Lung (tissue), 11 donors: ENCODE measurements at regions not wholly inside any gene's neighbourhood (a gene's known extent, or its start where the extent isn't known, plus 50 kb on each side); places are given as distances from the start of the nearest gene placed in this dataset.

ENCODE experiments used
- ATAC-seq: fragments of 200-7000 bp; cut with Tn5 transposase; one replicate; pipeline ENCODE4 v1.9.1; 2020; ENCODE audit warnings: moderate number of reproducible peaks; ENCODE audit not compliant: insufficient read depth, low FRiP score
- DNase-seq, 3 donors: peaks; one replicate each; pipeline ENCODE4 v3.0.0-alpha.2; 2013 to 2017
- H3K27ac ChIP-seq, 2 donors: one replicate each; pipeline ENCODE4 v1.5.1; 2013; ENCODE audit warnings: mild to moderate bottlenecking in 2 of 2, moderate library complexity in 2 of 2, control low read depth in 1 of 2, inconsistent platforms in 1 of 2, low read depth in 1 of 2, low read length in 1 of 2
- H3K27me3 ChIP-seq, 3 donors: one replicate each; pipeline ENCODE4 v1.5.1; 2013; ENCODE audit warnings: low read length in 2 of 3; ENCODE audit not compliant: control insufficient read depth in 3 of 3, insufficient read depth in 3 of 3
- H3K36me3 ChIP-seq, 4 donors: one replicate each; pipeline ENCODE4 v1.5.1; 2013; ENCODE audit warnings: low read length in 4 of 4, mild to moderate bottlenecking in 1 of 4, moderate library complexity in 1 of 4; ENCODE audit not compliant: control insufficient read depth in 4 of 4, insufficient read depth in 4 of 4
- H3K4me1 ChIP-seq, 5 donors: one replicate each; pipeline ENCODE4 v1.5.1; 2013; ENCODE audit warnings: low read length in 5 of 5, mild to moderate bottlenecking in 2 of 5, moderate library complexity in 1 of 5; ENCODE audit not compliant: control insufficient read depth in 5 of 5, insufficient read depth in 5 of 5
- H3K4me3 ChIP-seq: one replicate; pipeline ENCODE4 v1.5.1; 2013; ENCODE audit warnings: mild to moderate bottlenecking, control low read depth, moderate library complexity
- H3K9ac ChIP-seq, 2 donors: one replicate each; pipeline ENCODE4 v1.5.1; 2013; ENCODE audit warnings: low read length in 2 of 2, control low read depth in 1 of 2; ENCODE audit not compliant: insufficient read depth in 1 of 2
- H3K9me3 ChIP-seq, 4 donors: one replicate each; pipeline ENCODE4 v1.5.1; 2013; ENCODE audit warnings: low read length in 3 of 4, mild to moderate bottlenecking in 1 of 4, moderate library complexity in 1 of 4; ENCODE audit not compliant: control insufficient read depth in 4 of 4, insufficient read depth in 3 of 4
- CTCF ChIP-seq: IDR thresholded peaks from 2 replicates; pipeline ENCODE4 v1.5.1; 2012; ENCODE audit warnings: mild to moderate bottlenecking; ENCODE audit errors: control extremely low read depth, extremely low read depth
- WGBS, 2 donors: extraction: QIAGEN DNeasy Blood & Tissue Kit; methylation state at CpG; one replicate each; pipeline ENCODE4 v1.1.7; 2013; 5-methylcytosine and 5-hydroxymethylcytosine counted together
- donor health status: control.
- donor health status: control.
- donor health status: Bipolar disorder and iron deficiency.
- donor health status: healthy.
- donor health status: DM: yes; HTN: yes; CAD: no.

GRCh38 chr2:65553504-65554074 is 121.2 kb upstream of the SPRED2 start:
- WGBS, 2 donors: 68 to 76% methylated on average over 10 of the region's 10 CpGs
- ATAC-seq (no peak), DNase-seq (no peak)
- Histone ChIP-seq H3K9me3 (no peaks in the 10 kb centered on the region), H3K4me1 (peaks cover 0 to 2% (median 0%) of the 10 kb centered on the region in 5 donors), H3K27me3 (no peaks in the 10 kb centered on the region), H3K36me3 (no peaks in the 10 kb centered on the region), H3K27ac (no peak overlapping the region), H3K4me3 (no peak overlapping the region), H3K9ac (no peak overlapping the region)
- no peak for TF ChIP-seq CTCF

GRCh38 chr2:65551528-65551927 is 119.1 kb upstream of the SPRED2 start:
- no peak for TF ChIP-seq CTCF
- Histone ChIP-seq H3K27me3 (no peaks in the 10 kb centered on the region), H3K4me1 (peaks cover 0 to 2% (median 0%) of the 10 kb centered on the region in 5 donors), H3K4me3 (no peak overlapping the region), H3K27ac (no peak overlapping the region), H3K9ac (no peak overlapping the region), H3K9me3 (no peaks in the 10 kb centered on the region), H3K36me3 (no peaks in the 10 kb centered on the region)
- no peak for ATAC-seq
- DNase-seq: no peak
- 90 to 91% methylated on average over 7 of the region's 7 CpGs for WGBS, 2 donors

- Histone ChIP-seq H3K27ac (no peak overlapping the region), H3K9ac (no peak overlapping the region), H3K4me3 (no peak overlapping the region), H3K36me3 (no peaks in the 10 kb centered on the region), H3K27me3 (no peaks in the 10 kb centered on the region), H3K9me3 (no peaks in the 10 kb centered on the region), H3K4me1 (peaks cover 0 to 7% (median 0%) of the 10 kb centered on the region in 5 donors)
- TF ChIP-seq CTCF: no peak
- DNase-seq: no peak
- 70 to 71% methylated on average over 7 of the region's 7 CpGs for WGBS, 2 donors
- ATAC-seq: no peak
Measured at GRCh38 chr2:65550246-65550645, 117.8 kb upstream of the SPRED2 start.

GRCh38 chr2:65549631-65550030 is 117.2 kb upstream of the SPRED2 start:
- TF ChIP-seq CTCF: no peak
- no peak for ATAC-seq
- DNase-seq: no peak
- H3K4me1 ChIP-seq: peaks cover 0 to 7% (median 0%) of the 10 kb centered on the region in 5 donors
- H3K9me3 ChIP-seq: no peaks in the 10 kb centered on the region
- 94% methylated on average over 4 of the region's 4 CpGs for WGBS, 2 donors
- no peaks in the 10 kb centered on the region for H3K27me3 ChIP-seq
- no peak overlapping the region for H3K27ac ChIP-seq
- H3K36me3 ChIP-seq: no peaks in the 10 kb centered on the region
- H3K9ac ChIP-seq: no peak overlapping the region
- no peak overlapping the region for H3K4me3 ChIP-seq
